GM21515 (cell line): ENCODE measurements at regions not wholly inside any gene's neighbourhood (a gene's known extent, or its start where the extent isn't known, plus 50 kb on each side); places are given as distances from the start of the nearest gene placed in this dataset.

Experiments used
- ATAC-seq: cut with Tn5 transposase; IDR thresholded peaks from one replicate; pipeline ENCODE4 v1.9.1; 2021; ENCODE audit not compliant: unreplicated experiment

DNA sequence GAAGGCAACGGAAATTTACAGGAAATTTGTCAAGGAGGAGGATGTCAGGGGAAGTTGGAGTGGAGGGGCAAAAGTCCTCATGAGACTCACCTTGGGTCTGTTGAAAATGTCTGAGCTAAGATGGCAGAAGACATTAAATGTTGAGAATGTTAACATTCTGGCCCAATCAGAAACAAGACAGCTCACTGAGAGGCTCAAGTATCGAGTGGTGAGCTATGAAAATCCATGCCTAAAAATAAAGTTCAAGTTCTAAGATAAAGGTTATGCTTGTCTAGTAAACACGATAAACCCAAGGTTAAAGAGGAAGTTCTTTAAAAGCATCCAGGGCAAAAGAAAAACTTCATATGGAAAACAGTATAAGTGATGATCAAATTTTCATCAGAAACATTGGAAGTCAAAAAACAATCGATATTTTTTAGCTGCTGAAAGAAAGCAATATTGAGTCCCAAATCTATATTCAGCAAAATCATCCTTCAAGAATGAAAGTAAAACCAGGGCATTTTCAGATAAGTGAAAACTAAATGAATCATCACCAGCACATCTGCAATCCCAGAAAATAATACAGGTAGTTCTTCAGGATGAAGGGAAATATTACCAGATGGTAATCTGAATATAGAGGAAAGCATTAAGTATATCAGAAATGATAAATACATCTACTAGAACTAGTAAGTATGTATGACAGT lies 462.4 kb downstream of the TLL1 start:
- no peak for ATAC-seq

DNA sequence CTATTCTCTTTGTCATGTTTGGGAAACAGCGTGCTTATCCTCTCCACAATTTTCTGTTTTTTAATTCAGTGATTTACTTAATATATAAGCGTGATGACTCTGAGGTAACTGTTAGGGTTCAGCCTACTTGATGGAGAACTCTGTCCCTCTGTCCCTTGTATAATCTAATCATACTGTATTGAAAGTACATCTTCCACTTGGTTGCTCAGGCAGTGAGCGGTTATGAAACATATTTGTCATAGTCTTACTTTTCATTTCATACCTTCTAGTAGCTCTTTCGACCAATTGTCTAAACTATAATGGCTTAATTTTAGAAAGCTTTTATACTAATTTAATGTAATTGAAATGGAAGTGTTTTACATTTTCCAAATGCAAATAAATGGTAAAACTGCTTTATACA lies 469.0 kb downstream of the TLL1 start:
- no peak for ATAC-seq

DNA sequence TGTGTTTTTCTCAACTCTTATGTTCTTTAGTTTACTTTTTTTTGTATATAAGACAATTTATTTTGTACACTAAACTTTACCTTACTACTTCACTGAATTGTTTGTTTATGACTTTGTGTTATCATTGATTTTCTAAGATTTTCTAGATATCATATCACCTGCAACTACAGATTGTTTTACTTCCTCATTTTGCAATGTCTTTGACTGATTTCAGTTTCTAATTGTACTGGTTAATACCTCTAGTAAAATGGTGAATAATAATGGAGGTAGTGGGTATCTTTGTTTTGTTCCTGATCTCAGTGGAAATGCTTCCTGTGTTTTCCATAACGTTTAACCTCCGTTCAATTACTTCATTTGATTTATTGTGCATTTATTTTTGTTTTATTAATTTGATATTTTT lies 490.2 kb downstream of the TLL1 start:
- ATAC-seq: no peak

DNA sequence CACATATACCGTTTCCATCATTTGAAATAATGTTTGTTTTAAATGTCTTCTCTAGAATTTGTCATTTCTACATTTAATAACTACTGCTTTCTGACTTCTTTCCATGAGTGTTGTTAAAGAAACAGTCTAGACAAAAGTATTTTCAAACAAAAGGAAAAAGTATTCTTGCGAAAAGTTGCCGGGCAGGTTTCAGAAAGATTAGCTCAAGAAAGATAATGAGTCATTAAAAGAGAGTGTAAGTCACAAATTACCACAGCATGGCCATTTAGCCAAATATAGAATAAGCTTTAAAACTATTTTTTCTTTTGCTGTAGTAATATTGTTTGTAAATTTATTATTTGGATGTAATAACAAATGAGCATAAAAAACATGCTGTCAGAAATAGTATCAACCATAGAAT lies 493.0 kb downstream of the TLL1 start:
- no peak for ATAC-seq

DNA sequence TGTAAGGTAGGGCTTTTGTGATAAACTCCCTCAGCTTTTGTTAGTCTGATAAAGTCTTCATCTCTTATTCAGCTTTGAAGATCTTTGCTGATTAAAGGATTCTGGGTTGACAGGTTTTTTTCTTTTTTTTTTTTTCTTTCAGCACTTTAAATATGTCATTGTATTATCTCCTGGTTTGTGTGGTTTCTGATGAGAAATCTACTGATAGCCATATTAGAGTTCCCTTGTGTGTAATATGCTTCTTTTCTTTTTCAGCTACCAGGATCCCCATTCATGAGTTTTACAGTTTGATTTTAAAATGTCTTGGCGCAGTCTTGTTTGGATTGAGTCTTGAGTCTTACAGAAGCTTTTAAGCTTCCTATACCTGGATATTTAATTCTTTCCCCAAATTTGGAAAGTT lies 504.5 kb downstream of the TLL1 start:
- ATAC-seq: no peak

DNA sequence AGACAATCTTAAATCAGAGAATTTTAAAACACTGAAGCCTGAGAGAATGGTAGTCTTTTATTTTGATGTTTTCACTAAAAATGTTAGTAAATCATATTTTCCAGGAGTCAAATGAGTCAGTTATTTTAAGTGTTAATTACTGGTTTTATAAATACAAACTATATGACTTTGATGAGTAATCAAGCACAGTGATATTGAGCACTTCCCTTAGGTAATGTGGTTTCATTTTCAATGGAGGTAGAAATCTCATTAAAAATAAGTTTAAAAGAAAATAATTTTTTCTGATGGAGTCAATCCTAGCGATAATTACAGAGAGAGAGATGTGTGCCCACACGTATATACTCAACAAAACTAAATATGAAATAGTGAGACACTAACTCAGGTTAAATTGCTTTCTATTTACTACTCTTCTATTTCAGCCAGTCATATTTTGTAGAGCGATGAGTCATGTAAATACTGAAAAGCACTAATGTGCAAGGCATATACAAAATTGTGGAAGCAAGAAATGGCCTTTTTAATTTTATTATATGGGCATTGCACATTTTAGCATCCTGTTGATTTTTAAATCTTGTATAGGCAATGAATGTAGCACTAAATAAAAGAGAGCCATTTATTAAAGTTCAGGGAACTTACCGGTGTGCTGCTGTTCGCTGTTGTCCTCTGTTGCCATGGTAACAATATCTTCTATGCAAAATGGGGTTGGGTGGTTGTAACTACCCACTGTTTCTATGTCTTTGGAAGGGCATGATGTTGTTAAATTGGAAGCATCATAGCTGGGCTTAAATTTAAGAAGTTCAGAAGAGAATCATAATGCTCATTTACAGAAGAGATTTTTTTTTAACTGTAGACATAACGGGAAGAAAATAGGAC lies 513.7 kb downstream of the TLL1 start:
- ATAC-seq: no peak

DNA sequence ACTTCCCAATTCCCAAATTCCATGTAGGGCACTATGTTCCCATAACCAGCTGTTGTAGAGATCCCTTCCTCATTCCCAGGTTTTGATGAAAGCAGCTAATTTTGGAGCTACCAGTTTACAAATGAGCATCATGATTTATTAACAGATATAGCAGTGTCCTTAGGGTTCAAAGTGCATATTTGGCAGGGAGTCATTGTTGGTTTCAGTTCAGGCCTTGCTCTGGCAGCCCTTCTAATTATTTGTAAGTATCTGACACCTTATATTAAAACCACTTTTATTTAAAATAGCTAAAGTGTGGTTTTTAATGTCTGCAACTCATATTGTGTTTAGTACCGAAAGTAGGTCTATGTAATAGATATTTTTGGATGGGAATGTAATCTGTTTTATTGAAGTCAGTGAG lies 518.5 kb downstream of the TLL1 start:
- no peak for ATAC-seq

DNA sequence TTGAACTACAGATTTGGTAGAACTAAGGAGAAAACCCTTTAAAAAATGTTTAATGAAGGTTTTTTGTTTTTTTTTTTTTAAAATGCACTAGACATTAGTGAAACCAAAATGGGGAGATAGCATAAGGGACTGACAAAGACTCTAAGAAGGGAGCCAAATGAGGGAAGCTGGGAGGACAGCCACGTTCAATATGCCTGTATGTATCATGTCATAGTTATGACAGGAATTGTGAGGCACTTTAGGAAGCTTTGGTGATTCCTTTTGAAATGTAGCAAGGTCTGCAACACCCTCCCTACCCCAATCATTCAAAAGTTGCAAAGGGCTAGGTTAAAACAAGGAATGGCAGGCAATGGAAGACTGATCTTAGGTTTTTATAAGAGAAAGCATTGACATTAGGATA lies 526.0 kb downstream of the TLL1 start:
- ATAC-seq: no peak

DNA sequence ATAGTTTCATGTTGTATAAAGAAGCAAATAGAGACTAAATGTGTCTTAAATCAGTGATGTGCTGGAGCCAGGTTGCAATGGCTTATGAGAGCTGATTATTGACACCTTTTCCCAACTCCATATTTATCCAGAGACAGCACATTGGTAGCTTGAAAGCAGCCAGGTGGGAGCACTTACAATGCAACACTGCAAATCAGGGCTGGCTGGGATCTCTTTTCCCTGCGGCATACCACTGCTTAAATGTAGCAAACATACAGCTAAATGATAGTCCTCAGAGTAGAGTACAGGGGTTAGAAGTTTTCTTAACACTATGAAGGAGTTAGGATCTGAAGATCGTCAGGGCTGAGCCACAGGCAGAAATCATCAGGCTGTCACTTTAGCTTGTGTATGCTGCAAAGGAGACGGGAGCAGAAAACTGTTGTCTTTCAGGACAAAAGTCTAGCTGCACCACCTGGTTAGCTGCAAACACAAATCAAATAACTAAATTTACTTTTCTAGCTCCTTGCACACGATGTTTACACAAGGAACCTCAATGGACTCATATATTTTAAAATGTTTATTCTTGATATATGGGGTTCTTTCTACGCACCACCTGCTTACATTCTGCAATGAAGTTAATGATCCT lies 527.3 kb downstream of the TLL1 start:
- ATAC-seq: no peak

DNA sequence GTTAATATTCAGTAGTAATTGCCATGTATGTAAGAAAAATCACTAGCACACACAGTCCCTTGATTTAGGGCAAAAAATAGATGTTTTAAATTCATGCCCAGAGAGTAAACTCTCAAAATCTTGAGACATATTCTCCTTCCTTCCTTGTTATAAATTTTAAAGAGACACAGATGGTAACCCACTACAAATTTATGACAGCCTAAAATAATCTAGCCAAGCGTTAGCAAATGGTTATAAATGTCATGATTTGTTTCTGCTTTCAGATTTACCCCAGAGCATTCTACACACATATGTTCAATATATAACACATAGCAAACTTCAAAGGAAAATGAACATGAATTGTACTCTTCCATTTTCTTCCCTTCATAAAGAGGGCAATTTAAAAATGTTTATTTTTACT lies 540.3 kb downstream of the TLL1 start:
- ATAC-seq: no peak

DNA sequence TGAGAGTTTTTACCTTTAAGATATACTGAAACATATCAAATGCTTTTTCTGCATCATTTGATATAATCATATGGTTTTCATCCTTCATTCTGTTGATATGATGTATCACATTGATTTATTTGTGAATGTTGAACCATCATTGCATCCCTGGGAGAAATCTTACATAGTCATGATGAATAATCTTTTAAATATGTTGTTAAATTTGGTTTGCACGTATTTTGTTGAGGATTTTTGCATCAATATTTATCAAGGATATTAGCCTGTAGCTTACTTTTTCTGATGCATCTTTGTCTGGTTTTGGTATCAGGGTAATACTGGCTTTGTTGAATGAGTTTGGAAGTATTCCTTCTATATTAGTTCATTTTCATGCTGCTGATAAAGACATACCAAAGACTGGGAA lies 541.4 kb downstream of the TLL1 start:
- ATAC-seq: no peak

DNA sequence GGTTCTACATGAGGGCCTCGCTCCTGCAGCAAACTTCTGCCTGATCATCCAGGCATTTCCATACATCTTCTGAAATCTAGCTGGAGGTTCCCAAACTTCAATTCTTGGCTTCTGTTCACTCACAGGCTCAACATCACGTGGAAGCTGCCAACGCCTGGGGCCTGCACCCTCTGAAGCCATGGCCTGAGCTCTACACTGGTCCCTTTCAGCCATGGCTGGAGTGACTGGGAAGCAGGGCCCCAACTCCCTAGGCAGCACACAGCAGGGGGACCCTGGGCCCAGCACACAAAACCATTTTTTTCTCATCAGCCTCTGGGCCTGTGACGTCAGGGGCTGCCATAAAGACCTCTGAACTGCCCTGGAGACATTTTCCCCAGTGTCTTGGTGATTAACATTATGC lies 542.7 kb downstream of the TLL1 start:
- ATAC-seq: no peak

DNA sequence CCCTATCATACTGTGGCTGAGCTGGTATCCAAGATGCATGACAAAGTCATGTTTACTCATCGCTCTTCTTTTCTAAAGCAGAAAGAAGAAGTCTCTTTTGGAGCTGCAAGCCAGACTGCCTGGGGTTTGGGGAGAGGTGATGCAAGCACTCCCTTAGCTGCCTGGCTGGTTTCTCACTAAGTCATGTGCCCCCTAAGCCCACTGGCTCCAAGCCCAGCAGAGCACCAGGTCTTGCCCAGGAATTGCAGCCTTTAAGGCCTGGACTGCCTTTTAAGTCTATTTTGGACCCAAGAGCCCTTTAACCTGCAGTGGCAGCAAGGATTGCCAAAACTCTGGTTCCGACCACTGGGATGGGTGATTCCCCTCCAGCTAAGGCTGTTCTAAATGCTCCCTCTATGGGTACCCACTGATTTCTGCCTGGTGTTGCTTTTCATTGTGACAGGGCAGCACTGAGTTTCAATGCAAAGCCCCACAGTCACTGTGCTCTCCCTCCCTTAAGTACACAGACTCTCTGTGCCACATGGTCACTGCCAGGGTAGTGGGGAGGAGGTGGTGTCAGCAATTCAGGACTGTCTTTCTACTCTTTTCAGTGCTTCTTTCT lies 548.6 kb downstream of the TLL1 start:
- no peak for ATAC-seq

DNA sequence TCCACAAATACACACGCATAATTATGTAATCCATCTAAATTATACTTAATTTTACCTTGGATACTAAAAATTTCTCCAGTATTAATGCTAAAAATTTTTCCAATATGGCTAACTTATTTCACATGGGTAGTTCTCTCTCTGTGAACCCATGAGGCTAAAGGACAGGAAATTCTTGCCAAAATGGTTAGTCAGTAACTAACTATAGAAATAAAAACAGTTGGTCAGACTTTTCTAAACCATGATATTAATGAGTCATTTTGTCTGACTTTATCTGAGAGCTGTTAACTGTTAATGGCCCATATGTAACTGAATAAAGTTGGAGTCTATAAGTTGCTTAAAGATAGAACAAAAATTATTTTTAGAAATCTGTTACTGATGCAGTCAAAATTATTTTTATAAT lies 549.4 kb downstream of the TLL1 start:
- ATAC-seq: no peak

DNA sequence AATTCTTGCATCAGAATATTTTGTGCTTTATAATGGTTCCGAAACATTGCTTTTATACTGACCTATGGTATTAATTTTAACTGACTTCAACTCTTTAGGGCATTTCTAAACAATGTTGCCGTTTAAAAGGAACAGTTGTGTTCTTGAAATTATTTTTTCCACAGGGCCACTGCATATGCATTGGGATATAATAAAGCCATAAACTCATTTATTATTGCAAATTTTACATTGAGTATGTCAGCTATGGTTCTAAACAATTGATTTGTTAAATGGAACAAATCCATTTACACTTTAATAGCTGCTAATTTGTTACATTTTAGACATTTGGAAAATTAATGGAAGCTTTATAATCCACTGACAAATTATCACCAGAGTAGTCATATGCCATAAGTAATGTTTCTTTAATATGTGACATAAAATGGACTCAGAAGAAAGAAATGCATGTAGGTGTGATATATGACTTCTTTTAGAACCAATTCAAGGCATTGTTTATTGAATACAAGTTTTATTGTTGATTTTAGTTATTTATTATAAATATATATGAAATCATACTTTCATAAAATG lies 553.3 kb downstream of the TLL1 start:
- ATAC-seq: no peak

DNA sequence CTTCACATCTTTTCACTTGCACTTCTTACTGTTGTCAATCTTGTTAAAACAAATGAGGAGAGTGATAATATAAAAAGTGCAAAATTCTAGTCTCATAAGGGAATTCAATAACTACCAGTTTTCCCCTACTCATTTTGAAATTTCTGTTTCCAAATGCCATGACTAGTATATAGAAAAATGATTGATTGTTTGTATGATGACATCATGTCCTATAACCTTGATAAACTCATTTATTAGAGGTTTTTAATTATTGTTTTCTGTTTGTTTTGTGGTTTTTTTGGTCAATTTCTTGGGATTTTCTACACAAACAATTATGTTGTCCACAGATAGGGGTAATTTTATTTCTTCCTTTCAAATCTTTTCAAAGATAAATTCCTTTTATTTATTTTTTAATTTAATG lies 559.1 kb downstream of the TLL1 start:
- no peak for ATAC-seq

DNA sequence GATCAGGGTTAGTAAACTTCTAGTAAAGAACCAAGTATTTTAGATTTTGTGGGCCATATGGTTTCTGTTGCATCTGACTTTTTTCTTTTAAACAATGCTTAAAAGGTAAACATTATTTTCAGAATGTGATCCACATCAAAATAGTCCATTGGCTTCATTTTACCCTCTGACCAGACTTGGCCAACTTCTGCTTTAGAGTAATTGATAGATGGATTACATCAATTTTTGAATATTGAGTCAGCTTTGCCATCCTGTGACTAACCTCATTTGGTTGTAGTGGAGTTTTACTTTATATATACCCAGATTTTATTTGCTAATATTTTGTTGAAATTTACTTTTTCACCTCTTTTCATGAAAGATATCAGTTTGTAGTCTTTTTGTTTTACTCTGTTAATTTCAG lies 559.8 kb downstream of the TLL1 start:
- no peak for ATAC-seq

DNA sequence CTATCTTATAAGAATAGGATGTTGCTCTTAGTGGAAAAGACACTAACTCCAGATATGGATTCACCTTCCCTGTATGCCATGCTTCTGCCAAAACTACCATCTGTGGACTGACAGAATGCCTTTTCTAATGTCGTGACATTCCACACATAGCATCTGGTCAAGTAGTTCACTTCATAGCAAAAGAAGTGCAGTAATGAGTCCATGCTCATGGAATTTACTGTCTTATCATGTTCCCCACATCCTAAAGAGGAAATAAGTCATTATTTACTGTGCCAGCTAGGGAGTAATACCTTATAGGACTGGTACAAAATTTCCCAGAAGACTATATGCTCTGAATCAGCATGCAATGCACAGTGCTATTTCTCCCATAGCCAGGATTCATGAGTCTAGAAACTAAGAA lies 562.4 kb downstream of the TLL1 start:
- no peak for ATAC-seq

DNA sequence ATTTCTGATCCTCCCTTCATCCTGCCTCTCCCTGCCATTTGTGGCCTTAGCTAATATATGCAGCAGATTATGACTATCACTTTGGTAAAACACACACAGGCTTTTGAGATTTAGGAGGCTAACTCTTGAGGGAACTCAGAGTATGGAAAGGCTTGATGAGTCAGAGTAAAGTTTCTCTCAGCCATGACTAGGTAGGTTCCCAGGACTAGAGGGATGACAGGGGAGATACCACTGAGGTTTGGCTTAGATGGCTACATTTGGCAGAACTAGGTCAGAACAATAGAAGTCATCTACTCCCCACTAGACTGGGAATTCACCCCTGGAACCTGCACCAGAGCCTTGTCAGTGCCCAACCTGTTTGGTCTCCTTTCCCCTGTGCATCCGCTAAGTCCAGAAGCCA lies 585.7 kb downstream of the TLL1 start:
- ATAC-seq: no peak

DNA sequence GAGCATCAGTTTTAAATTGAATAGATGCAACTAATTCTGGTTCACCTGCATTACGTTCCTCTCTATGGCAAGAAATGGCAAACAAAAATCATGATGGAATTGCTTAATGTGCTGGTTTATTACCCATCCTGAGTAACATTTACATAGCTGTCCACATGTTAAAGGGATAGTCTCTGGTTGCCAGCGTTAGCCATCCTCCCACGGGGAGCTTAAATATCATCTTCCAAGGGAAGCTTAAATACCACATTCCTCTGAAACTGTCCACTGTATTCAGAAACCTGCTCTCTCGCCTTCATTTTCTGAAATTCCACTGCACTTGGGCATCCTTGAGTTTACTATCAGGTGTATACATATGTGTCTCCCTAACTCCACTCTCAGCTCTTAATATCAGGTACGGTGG lies 586.6 kb downstream of the TLL1 start:
- ATAC-seq: no peak

DNA sequence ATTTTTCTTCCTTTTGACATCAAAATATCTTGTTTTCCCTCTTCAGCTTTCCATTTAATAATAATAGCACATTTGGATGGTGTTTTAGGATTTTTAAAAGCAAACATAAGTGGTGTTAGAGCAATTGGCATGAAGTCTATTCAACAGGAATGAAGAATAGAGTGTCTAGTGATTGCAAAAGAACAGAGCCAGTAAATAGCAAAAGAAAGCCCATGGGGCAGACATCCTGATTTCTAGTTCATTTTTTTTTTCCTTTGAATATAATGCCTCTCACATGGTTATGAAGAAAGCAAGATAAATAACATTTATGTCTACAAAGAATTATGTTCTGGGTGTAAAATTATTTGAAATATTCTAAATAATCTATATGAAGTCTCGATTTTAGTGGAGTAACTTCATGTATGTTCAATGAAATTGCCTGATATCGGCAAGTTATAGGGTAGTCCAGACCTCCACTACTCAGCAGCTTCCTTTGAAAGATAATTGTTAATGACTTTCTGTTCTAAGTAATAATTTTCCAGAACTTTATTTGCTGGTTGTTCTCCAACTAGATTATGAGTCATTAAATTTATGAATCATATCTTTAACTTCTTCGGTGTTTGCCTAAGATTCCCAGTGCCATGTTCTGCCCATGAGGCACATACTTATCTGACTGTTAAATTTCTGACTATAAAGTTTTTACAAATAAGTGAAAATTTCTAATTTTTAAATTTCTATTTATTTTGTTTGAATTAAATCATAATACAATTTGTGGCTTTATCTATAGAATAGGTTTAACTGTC lies 587.9 kb downstream of the TLL1 start:
- no peak for ATAC-seq
